ENCODE measurements at regions not wholly inside any gene's neighbourhood (a gene's known extent, or its start where the extent isn't known, plus 50 kb on each side); places are given as distances from the start of the nearest gene placed in this dataset.

DNA sequence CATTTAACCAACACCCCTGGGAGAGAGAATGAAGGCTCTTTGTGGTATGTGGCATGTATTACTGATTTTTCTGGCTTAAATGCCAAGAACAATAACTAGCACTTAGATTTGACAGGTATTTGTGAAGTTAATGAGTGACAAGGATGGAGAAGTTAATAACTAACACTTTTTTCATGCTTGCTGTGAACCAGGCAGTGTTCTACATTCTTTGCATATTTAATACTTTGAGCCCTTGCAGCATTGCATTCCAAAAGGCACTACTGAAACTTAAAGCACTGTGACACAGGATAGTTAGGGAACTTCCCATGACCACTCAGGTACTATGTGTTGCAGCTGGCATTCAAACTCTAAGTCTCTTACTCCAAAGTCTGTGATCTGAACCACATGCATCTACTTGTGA lies 650.6 kb downstream of the ZPLD1 start:
- TF ChIP-seq ZNF274 (IDR thresholded peaks at IDR 0.05; ENCODE audit: low read depth, low read length) (no peak), YY1 (IDR thresholded peaks at IDR 0.05; ENCODE audit: insufficient read depth, insufficient read length) (no peak), SUZ12 (IDR thresholded peaks at IDR 0.05; ENCODE audit: extremely low read depth, insufficient read depth, insufficient read length) (no peak)
